ENCODE measurements at regions not wholly inside any gene's neighbourhood (a gene's known extent, or its start where the extent isn't known, plus 50 kb on each side); places are given as distances from the start of the nearest gene placed in this dataset.

DNA sequence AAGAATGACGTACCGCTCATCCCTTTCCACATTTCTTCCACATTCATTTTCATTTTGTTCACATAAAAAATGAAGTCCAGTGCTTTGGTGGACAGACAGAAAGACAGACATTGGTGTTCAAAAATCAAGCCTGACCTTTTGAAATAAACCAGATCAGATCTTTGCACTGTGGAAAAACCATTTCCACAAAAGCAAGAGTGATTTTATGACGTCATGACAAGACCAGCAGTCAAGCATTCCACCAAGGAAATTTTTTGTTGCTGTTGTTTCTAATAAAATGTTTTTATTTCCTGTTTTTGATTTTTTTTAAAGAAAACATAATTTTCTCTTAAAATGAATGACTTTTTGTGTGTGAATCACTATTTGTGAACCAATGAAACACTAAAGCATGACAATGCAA is 350.0 kb downstream of the KCNJ2 start:
- ATAC-seq (no peak), DNase-seq (ENCODE audit: low spot score) (no peak)
- Mint-ChIP-seq H3K27ac (no peak overlapping the region), H3K9me3 (no peaks in the 10 kb centered on the region), H3K4me3 (no peak overlapping the region), H3K36me3 (no peaks in the 10 kb centered on the region), H3K4me1 (no peaks in the 10 kb centered on the region; the same call in 1 of the 2 replicates), H3K27me3 (ENCODE audit: low read depth) (no peaks in the 10 kb centered on the region)
- no peak for TF ChIP-seq ZNF396 (CRISPR knock-in tag; IDR thresholded peaks at IDR 0.05; ENCODE audit: borderline replicate concordance)
- POLR2A ChIA-PET = no interaction called here
- CTCF ChIA-PET = no interaction called here

GRCh38 chr17:70520447-70520846 is 351.1 kb downstream of the KCNJ2 start:
- ATAC-seq = no peak

DNA sequence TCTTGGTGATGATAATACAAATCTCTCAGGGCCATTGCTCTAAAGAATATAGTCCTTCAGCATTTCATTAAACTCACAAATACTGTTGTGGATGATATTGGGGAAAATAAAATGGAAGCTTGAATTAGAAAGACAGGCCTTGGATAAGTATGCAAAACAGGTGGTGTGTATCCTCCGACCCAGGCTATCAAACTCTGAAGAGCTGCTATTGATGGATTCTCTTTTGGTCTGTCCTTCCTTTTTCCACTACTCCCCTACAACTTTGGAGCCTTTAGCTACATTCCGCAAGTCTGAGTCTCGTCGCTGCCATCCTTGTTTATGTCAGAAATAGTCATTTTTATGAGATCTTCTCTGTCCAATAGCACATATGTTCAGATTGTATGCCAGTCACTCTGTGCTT is 351.6 kb downstream of the KCNJ2 start:
- H3K27me3 Mint-ChIP-seq (ENCODE audit: low read depth) = no peaks in the 10 kb centered on the region
- H3K9me3 Mint-ChIP-seq = no peaks in the 10 kb centered on the region
- DNase-seq (ENCODE audit: low spot score) (no peak), ATAC-seq (no peak)
- H3K27ac Mint-ChIP-seq = no peak overlapping the region
- ChIA-PET POLR2A (interaction anchor here (0.6 kb wide), 1 partner anchor 40 kb away, joined by 4 read pairs; no protein-coding TSS in a partner anchor), CTCF (no interaction called here)
- H3K4me1 Mint-ChIP-seq = no peaks in the 10 kb centered on the region; the same call in 1 of the 2 replicates
- H3K36me3 Mint-ChIP-seq = no peaks in the 10 kb centered on the region
- no peak overlapping the region for H3K4me3 Mint-ChIP-seq
- TF ChIP-seq ZNF317 (CRISPR knock-in tag; IDR thresholded peaks at IDR 0.05; ENCODE audit: borderline replicate concordance, low read depth) = no peak
- TF ChIP-seq ZNF232 (CRISPR knock-in tag; IDR thresholded peaks at IDR 0.05) = no peak
- TF ChIP-seq ATF1 (CRISPR knock-in tag; IDR thresholded peaks at IDR 0.05) = no peak
- no peak for TF ChIP-seq TCF7 (CRISPR knock-in tag; IDR thresholded peaks at IDR 0.05; ENCODE audit: low read depth)
- no peak for TF ChIP-seq RORB (CRISPR knock-in tag; IDR thresholded peaks at IDR 0.05)
- TF ChIP-seq FOXK1 (CRISPR knock-in tag; IDR thresholded peaks at IDR 0.05) = no peak

More at GRCh38 chr17:70520447-70520846, 351.1 kb downstream of the KCNJ2 start:
- no peak for TF ChIP-seq CDX4 (CRISPR knock-in tag; IDR thresholded peaks at IDR 0.05; ENCODE audit: borderline replicate concordance)
- TF ChIP-seq MXD4 (CRISPR knock-in tag; IDR thresholded peaks at IDR 0.05; ENCODE audit: borderline replicate concordance) = no peak
- TF ChIP-seq ZNF138 (CRISPR knock-in tag; conservative IDR thresholded peaks at IDR 0.05) = no peak
- TF ChIP-seq CREB1 (CRISPR knock-in tag; IDR thresholded peaks at IDR 0.05) = no peak
- no peak for TF ChIP-seq E2F4 (CRISPR knock-in tag; IDR thresholded peaks at IDR 0.05; ENCODE audit: borderline replicate concordance, low read depth)
- TF ChIP-seq MAX (CRISPR knock-in tag; IDR thresholded peaks at IDR 0.05) = no peak
- no peak for TF ChIP-seq ZNF396 (CRISPR knock-in tag; IDR thresholded peaks at IDR 0.05; ENCODE audit: borderline replicate concordance)
- TF ChIP-seq RELA (CRISPR knock-in tag; IDR thresholded peaks at IDR 0.05; ENCODE audit: borderline replicate concordance) = no peak
- no peak for TF ChIP-seq AR (CRISPR knock-in tag; IDR thresholded peaks at IDR 0.05)
- no peak for TF ChIP-seq NR1H2 (CRISPR knock-in tag; IDR thresholded peaks at IDR 0.05)
- no peak for TF ChIP-seq NFATC4 (CRISPR knock-in tag; IDR thresholded peaks at IDR 0.05)
- no peak for TF ChIP-seq USF1 (CRISPR knock-in tag; IDR thresholded peaks at IDR 0.05)
- H3K4me3 Mint-ChIP-seq = no peak overlapping the region
- no peaks in the 10 kb centered on the region; the same call in 1 of the 2 replicates for H3K4me1 Mint-ChIP-seq
- ChIA-PET CTCF (no interaction called here), POLR2A (no interaction called here)
- H3K9me3 Mint-ChIP-seq = no peaks in the 10 kb centered on the region
- no peaks in the 10 kb centered on the region for H3K36me3 Mint-ChIP-seq
- no peak for DNase-seq (ENCODE audit: low spot score)
- no peak overlapping the region for H3K27ac Mint-ChIP-seq
- no peaks in the 10 kb centered on the region for H3K27me3 Mint-ChIP-seq (ENCODE audit: low read depth)
